ENCODE measurements at regions not wholly inside any gene's neighbourhood (a gene's known extent, or its start where the extent isn't known, plus 50 kb on each side); places are given as distances from the start of the nearest gene placed in this dataset.

- Histone ChIP-seq H3K4me3 (ENCODE audit: low read depth, low read length) (no peak overlapping the region), H3K4me2 (ENCODE audit: low read length) (no peak overlapping the region), H3K4me1 (no peaks in the 10 kb centered on the region), H2AFZ (no peak overlapping the region), H3K9me3 (ENCODE audit: control insufficient read depth, low read length) (no peaks in the 10 kb centered on the region), H3K27me3 (ENCODE audit: control insufficient read depth, insufficient read depth, low read length) (no peaks in the 10 kb centered on the region), H3K27ac (no peak overlapping the region), H3K36me3 (ENCODE audit: control insufficient read depth, insufficient read depth, low read length) (no peaks in the 10 kb centered on the region), H3K79me2 (no peaks in the 10 kb centered on the region), H3K9ac (no peak overlapping the region)
- TF ChIP-seq CTCF (IDR thresholded peaks at IDR 0.05), result no peak
Observed at GRCh38 chr6:27081188-27081587, 166.3 kb upstream of the PRSS16 start.

GRCh38 chr6:27081931-27082330 lies 165.6 kb upstream of the PRSS16 start:
- Histone ChIP-seq H3K4me1 (no peaks in the 10 kb centered on the region), H3K9ac (no peak overlapping the region), H3K9me3 (ENCODE audit: control insufficient read depth, low read length) (no peaks in the 10 kb centered on the region), H3K36me3 (ENCODE audit: control insufficient read depth, insufficient read depth, low read length) (no peaks in the 10 kb centered on the region), H2AFZ (no peak overlapping the region), H3K79me2 (no peaks in the 10 kb centered on the region), H3K27ac (no peak overlapping the region), H3K4me3 (ENCODE audit: low read depth, low read length) (no peak overlapping the region), H3K27me3 (ENCODE audit: control insufficient read depth, insufficient read depth, low read length) (no peaks in the 10 kb centered on the region), H3K4me2 (ENCODE audit: low read length) (no peak overlapping the region)
- TF ChIP-seq CTCF (IDR thresholded peaks at IDR 0.05), result no peak

- Histone ChIP-seq H3K27me3 (ENCODE audit: control insufficient read depth, insufficient read depth, low read length) (no peaks in the 10 kb centered on the region), H3K9me3 (ENCODE audit: control insufficient read depth, low read length) (no peaks in the 10 kb centered on the region), H3K4me3 (ENCODE audit: low read depth, low read length) (no peak overlapping the region), H3K27ac (no peak overlapping the region), H3K9ac (no peak overlapping the region), H3K4me1 (no peaks in the 10 kb centered on the region), H3K4me2 (ENCODE audit: low read length) (no peak overlapping the region), H3K79me2 (no peaks in the 10 kb centered on the region), H3K36me3 (ENCODE audit: control insufficient read depth, insufficient read depth, low read length) (no peaks in the 10 kb centered on the region), H2AFZ (no peak overlapping the region)
- no peak for TF ChIP-seq CTCF (IDR thresholded peaks at IDR 0.05)
Observed at GRCh38 chr6:27088068-27088467, 159.4 kb upstream of the PRSS16 start.

- Histone ChIP-seq H3K27me3 (ENCODE audit: control insufficient read depth, insufficient read depth, low read length) (no peaks in the 10 kb centered on the region), H3K9ac (no peak overlapping the region), H3K79me2 (no peaks in the 10 kb centered on the region), H2AFZ (no peak overlapping the region), H3K27ac (no peak overlapping the region), H3K9me3 (ENCODE audit: control insufficient read depth, low read length) (no peaks in the 10 kb centered on the region), H3K4me1 (no peaks in the 10 kb centered on the region), H3K4me3 (ENCODE audit: low read depth, low read length) (peak overlapping the region; percentile 55), H3K4me2 (ENCODE audit: low read length) (peak overlapping the region; percentile 65), H3K36me3 (ENCODE audit: control insufficient read depth, insufficient read depth, low read length) (no peaks in the 10 kb centered on the region)
- TF ChIP-seq CTCF (IDR thresholded peaks at IDR 0.05), result no peak
Observed at GRCh38 chr6:27091661-27092315, 155.7 kb upstream of the PRSS16 start.

- Histone ChIP-seq H3K27me3 (ENCODE audit: control insufficient read depth, insufficient read depth, low read length) (no peaks in the 10 kb centered on the region), H3K4me1 (no peaks in the 10 kb centered on the region), H3K4me3 (ENCODE audit: low read depth, low read length) (peak overlapping the region; percentile 55), H3K27ac (no peak overlapping the region), H3K9ac (no peak overlapping the region), H3K9me3 (ENCODE audit: control insufficient read depth, low read length) (no peaks in the 10 kb centered on the region), H3K4me2 (ENCODE audit: low read length) (peak overlapping the region; percentile 65), H2AFZ (no peak overlapping the region), H3K79me2 (no peaks in the 10 kb centered on the region), H3K36me3 (ENCODE audit: control insufficient read depth, insufficient read depth, low read length) (no peaks in the 10 kb centered on the region)
- no peak for TF ChIP-seq CTCF (IDR thresholded peaks at IDR 0.05)
Observed at GRCh38 chr6:27092316-27092692, 155.2 kb upstream of the PRSS16 start.

Measured in parathyroid adenoma (tissue), 2 donors.